ENCODE measurements at regions not wholly inside any gene's neighbourhood (a gene's known extent, or its start where the extent isn't known, plus 50 kb on each side); places are given as distances from the start of the nearest gene placed in this dataset.
"Not testable (repeated sequence)": the region's sequence is repeated elsewhere in the genome, so short reads cannot be mapped to it uniquely, and the experiment has no call there.

DNA sequence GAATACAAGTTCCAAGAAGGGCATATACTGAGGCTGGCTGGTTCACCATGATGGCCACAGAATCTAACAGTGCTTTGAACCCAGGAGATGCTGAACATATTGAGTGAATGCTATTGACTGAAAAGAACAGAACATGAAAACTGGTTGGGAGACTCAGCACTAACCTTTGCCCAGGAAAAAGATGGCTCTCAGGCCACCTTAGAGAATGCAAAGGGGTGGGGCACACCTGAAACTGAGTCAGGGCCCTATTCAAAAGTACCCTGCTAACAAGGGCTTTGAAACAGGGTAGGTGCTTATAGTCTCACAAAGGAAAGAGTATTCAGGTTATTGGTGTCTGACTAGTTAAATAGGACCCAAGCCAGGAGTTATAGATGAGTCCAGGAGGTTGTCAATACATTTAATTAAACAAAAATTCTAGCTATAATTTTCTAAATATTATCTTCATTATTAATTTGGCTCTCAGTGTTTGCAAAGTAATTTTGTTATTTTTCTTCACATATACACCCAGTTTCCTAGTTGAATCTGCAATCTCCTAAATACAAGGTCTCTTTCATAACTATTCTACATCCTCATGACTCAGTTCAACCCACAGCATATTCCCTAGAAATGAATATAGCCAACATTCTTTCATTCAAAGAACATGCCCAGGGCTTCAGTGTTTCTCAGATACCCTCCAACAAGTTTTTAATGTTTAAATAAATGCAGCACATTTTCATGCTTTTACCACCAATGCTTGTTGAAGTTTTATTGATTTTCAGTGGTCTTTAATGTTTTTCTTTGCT, 144.2 kb upstream of the RAPGEF2 start:
- DNase-seq (ENCODE audit: low read depth): no peak
- no peak overlapping the region for H3K4me3 ChIP-seq (ENCODE audit: low read depth, low read length)
- TF ChIP-seq, protein P1, sequence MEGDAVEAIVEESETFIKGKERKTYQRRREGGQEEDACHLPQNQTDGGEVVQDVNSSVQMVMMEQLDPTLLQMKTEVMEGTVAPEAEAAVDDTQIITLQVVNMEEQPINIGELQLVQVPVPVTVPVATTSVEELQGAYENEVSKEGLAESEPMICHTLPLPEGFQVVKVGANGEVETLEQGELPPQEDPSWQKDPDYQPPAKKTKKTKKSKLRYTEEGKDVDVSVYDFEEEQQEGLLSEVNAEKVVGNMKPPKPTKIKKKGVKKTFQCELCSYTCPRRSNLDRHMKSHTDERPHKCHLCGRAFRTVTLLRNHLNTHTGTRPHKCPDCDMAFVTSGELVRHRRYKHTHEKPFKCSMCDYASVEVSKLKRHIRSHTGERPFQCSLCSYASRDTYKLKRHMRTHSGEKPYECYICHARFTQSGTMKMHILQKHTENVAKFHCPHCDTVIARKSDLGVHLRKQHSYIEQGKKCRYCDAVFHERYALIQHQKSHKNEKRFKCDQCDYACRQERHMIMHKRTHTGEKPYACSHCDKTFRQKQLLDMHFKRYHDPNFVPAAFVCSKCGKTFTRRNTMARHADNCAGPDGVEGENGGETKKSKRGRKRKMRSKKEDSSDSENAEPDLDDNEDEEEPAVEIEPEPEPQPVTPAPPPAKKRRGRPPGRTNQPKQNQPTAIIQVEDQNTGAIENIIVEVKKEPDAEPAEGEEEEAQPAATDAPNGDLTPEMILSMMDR (IDR thresholded peaks at IDR 0.05; ENCODE audit: control insufficient read depth, extremely low read depth, insufficient read depth): no peak

DNA sequence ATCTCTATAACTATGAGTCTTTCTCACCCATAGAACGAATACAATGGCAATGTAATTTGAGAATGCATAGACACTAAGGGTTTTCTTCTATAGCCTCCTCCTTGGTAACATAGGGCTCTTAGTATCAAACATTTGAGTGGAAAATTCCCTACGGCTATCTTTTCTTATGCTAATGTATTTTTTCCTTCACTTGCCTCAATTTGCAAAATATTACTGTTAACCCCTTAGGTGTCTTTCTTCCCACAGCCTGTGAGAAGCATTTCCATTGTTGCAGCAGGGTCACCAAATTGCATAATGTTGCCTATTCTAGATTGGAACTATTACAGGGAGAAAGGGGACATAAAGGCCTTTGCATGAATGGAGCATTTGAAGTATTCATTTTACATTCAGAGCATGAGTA, 140.5 kb upstream of the RAPGEF2 start:
- TF ChIP-seq, protein P1 (IDR thresholded peaks at IDR 0.05; ENCODE audit: control insufficient read depth, extremely low read depth, insufficient read depth): no peak
- DNase-seq (ENCODE audit: low read depth): no peak
- H3K4me3 ChIP-seq (ENCODE audit: low read depth, low read length): no peak overlapping the region

DNA sequence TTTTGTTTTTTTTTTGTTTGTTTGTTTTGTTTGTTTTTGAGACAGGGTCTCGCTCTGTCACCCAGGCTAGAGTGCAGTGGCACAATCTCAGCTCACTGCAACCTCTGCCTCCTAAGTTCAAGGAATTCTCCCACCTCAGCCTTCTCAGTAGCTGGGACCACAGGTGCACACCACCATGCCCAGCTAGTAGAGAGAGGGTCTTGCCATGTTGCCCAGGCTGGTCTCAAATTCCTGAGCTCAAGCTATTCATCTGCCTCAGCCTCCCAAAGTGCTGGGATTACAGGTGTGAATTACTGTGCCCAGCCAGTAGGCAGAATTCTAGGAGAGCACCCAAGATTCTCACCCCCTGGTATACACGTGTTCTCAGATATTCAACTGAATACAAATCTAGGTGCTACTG, 139.6 kb upstream of the RAPGEF2 start:
- not testable (repeated sequence) for H3K4me3 ChIP-seq (ENCODE audit: low read depth, low read length); DNase-seq (ENCODE audit: low read depth)

DNA sequence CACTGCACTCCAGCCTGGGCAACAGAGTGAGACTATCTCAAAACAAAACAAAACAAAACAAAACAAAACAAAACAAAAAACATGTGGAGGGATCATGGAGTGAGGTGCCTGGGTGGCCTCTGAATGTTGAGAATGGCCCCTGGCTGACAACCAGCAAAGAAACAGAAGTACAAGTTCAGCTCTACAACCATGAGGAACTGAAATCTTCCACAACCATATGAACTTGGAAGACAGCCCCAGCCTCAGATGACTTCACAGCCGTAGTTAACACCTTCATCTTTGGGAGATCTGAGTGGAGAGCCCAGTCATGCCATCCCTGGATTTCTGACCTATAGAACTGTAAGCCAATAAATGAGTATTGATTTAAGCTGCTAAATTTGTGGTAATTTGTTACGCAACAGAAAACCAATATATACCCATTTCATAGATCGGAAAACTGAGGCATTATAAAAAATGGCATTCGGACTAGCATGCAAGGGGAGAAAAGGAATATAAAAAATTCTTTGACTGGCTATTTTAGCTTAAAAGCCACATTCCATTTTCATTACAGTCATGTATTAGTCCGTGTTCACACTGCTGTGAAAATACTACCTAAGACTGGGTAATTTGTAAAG, 138.7 kb upstream of the RAPGEF2 start:
- DNase-seq (ENCODE audit: low read depth): no peak
- TF ChIP-seq, protein P1 (IDR thresholded peaks at IDR 0.05; ENCODE audit: control insufficient read depth, extremely low read depth, insufficient read depth): no peak
- H3K4me3 ChIP-seq (ENCODE audit: low read depth, low read length): no peak overlapping the region

DNA sequence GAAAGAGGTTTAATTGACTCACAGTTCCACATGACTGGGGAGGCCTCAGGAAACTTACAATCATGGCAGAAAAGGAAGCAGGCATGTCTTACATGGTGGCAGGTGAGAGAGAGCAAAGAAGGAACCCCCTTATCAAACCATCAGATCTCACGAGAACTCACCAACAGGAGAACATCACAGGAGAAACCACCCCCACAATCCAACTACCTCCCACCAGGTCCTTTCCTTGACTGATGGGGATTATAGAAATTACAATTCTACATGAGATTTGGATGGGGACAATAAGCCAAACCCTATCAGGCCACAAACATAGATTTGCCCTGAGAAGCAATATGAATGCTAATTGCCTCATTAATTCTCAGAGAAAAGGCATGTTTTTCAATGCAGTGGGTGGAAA, 138.2 kb upstream of the RAPGEF2 start:
- no peak overlapping the region for H3K4me3 ChIP-seq (ENCODE audit: low read depth, low read length)
- TF ChIP-seq, protein P1 (IDR thresholded peaks at IDR 0.05; ENCODE audit: control insufficient read depth, extremely low read depth, insufficient read depth): no peak
- no peak for DNase-seq (ENCODE audit: low read depth)

DNA sequence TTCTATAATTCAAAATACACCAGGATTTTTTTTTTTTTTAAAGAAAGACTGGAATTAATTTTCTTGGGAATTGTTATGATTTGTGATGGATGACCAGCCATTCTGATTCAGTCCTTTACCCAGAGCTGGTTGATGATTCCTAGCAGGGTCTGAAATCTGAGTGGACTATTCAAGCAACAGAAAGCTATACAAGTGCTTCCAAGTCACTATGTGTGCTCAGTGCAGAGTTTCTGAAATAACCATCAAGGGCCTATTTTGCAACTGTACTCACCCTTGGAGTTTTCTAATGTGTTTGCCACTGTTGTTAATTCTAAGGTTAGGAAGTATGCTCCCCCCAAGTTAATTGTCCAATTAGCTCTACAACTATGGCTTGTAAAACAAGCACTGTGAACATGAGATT, 137.7 kb upstream of the RAPGEF2 start:
- H3K4me3 ChIP-seq (ENCODE audit: low read depth, low read length): no peak overlapping the region
- TF ChIP-seq, protein P1 (IDR thresholded peaks at IDR 0.05; ENCODE audit: control insufficient read depth, extremely low read depth, insufficient read depth): no peak
- DNase-seq (ENCODE audit: low read depth): no peak

DNA sequence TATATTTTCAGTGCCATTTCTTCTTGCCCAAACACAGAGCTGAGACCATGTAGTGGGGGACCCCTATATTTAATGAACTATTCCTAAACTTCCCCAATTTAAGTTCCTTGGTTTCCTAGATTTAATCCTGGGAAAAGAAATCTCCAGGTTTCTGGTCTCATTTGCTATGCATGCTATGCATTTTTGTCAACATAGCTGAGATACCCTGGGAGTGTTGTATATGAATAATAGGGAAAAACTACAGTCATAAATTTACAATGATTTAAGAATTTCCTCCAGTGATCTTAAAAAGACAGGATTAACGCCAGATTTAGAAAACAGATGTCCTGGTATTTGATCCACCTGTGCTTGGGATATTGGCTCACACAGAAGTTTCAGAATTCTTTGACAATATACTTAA, 136.8 kb upstream of the RAPGEF2 start:
- DNase-seq (ENCODE audit: low read depth): no peak
- TF ChIP-seq, protein P1 (IDR thresholded peaks at IDR 0.05; ENCODE audit: control insufficient read depth, extremely low read depth, insufficient read depth): no peak
- H3K4me3 ChIP-seq (ENCODE audit: low read depth, low read length): no peak overlapping the region

Measured in LNCaP clone FGC (cell line).